Cerebellar nuclear complex (tissue), 1 donor: ENCODE measurements at regions not wholly inside any gene's neighbourhood (a gene's known extent, or its start where the extent isn't known, plus 50 kb on each side); places are given as distances from the start of the nearest gene placed in this dataset.

Experiments used
- DNase-seq, 2 experiments: peaks; one replicate each; lab custom pipeline; 2025; lab: John Stamatoyannopoulos, UW

GRCh38 chr4:112894951-112895350 lies 154.5 kb upstream of the ANK2 start:
- DNase-seq = no peak

- DNase-seq = no peak
These were observed 153.4 kb upstream of the ANK2 start for GRCh38 chr4:112895811-112896608.

- no peak for DNase-seq
These were observed 152.8 kb upstream of the ANK2 start for GRCh38 chr4:112896609-112897190.

- DNase-seq = no peak
These were observed 151.9 kb upstream of the ANK2 start for GRCh38 chr4:112897543-112897942.

- no peak for DNase-seq
These were observed 150.9 kb upstream of the ANK2 start for GRCh38 chr4:112898357-112899141.

- DNase-seq = no peak
These were observed 149.0 kb upstream of the ANK2 start for GRCh38 chr4:112900416-112900815.

- no peak for DNase-seq
These were observed 147.5 kb upstream of the ANK2 start for GRCh38 chr4:112901962-112902411.

- no peak for DNase-seq
These were observed 143.7 kb upstream of the ANK2 start for GRCh38 chr4:112905728-112906127.

- DNase-seq = peak in 1 of 2 experiments; percentile 7
These were observed 140.9 kb upstream of the ANK2 start for GRCh38 chr4:112908511-112908910.

- DNase-seq = peak in 1 of 2 experiments; percentile 2
These were observed 139.2 kb upstream of the ANK2 start for GRCh38 chr4:112910109-112910736.

- DNase-seq = no peak
These were observed 132.6 kb upstream of the ANK2 start for GRCh38 chr4:112916868-112917267.

- DNase-seq = no peak
These were observed 125.9 kb upstream of the ANK2 start for GRCh38 chr4:112923516-112923915.

GRCh38 chr4:112926819-112927218 lies 122.6 kb upstream of the ANK2 start:
- no peak for DNase-seq

- no peak for DNase-seq
These were observed 121.9 kb upstream of the ANK2 start for GRCh38 chr4:112927544-112927943.

- no peak for DNase-seq
These were observed 118.5 kb upstream of the ANK2 start for GRCh38 chr4:112931001-112931400.

- DNase-seq = no peak
These were observed 115.7 kb upstream of the ANK2 start for GRCh38 chr4:112933790-112934189.

GRCh38 chr4:112938461-112939058 lies 110.9 kb upstream of the ANK2 start:
- DNase-seq = no peak

- no peak for DNase-seq
These were observed 109.6 kb upstream of the ANK2 start for GRCh38 chr4:112939901-112940300.

- no peak for DNase-seq
These were observed 109.1 kb upstream of the ANK2 start for GRCh38 chr4:112940336-112940735.

GRCh38 chr4:112942077-112942476 lies 107.4 kb upstream of the ANK2 start:
- no peak for DNase-seq

- DNase-seq = no peak
These were observed 106.5 kb upstream of the ANK2 start for GRCh38 chr4:112942997-112943396.

- DNase-seq = no peak
These were observed 105.4 kb upstream of the ANK2 start for GRCh38 chr4:112944006-112944405.
